ENCODE measurements at regions not wholly inside any gene's neighbourhood (a gene's known extent, or its start where the extent isn't known, plus 50 kb on each side); places are given as distances from the start of the nearest gene placed in this dataset.
A peak's percentile ranks its signal among the peaks of the same experiment; 100 is the strongest.
"Not testable (repeated sequence)": the region's sequence is repeated elsewhere in the genome, so short reads cannot be mapped to it uniquely, and the experiment has no call there.

GRCh38 chr10:65128277-65128676 is 1607.1 kb downstream of the REEP3 start:
- no peak for DNase-seq (ENCODE audit: low read depth in 2 of 2)

- DNase-seq (ENCODE audit: low read depth in 2 of 2) = no peak
Observed at GRCh38 chr10:65130162-65130758, 1609.1 kb downstream of the REEP3 start.

GRCh38 chr10:65133652-65134051 is 1612.5 kb downstream of the REEP3 start:
- DNase-seq (ENCODE audit: low read depth in 2 of 2) = no peak

- no peak for DNase-seq (ENCODE audit: low read depth in 2 of 2)
Observed at GRCh38 chr10:65135508-65135907, 1614.3 kb downstream of the REEP3 start.

- no peak for DNase-seq (ENCODE audit: low read depth in 2 of 2)
Observed at GRCh38 chr10:65142641-65143435, 1621.6 kb downstream of the REEP3 start.

GRCh38 chr10:65143723-65144122 is 1622.5 kb downstream of the REEP3 start:
- no peak for DNase-seq (ENCODE audit: low read depth in 2 of 2)

- DNase-seq (ENCODE audit: low read depth in 2 of 2) = no peak
Observed at GRCh38 chr10:65149878-65150277, 1628.7 kb downstream of the REEP3 start.

GRCh38 chr10:65166272-65166671 is 1645.1 kb downstream of the REEP3 start:
- no peak for DNase-seq (ENCODE audit: low read depth in 2 of 2)

GRCh38 chr10:65172249-65172648 is 1651.0 kb downstream of the REEP3 start:
- DNase-seq (ENCODE audit: low read depth in 2 of 2) = no peak

GRCh38 chr10:65176994-65177393 is 1655.8 kb downstream of the REEP3 start:
- DNase-seq (ENCODE audit: low read depth in 2 of 2) = no peak

- no peak for DNase-seq (ENCODE audit: low read depth in 2 of 2)
Observed at GRCh38 chr10:65183236-65183635, 1662.0 kb downstream of the REEP3 start.

GRCh38 chr10:65186668-65187067 is 1665.5 kb downstream of the REEP3 start:
- DNase-seq (ENCODE audit: low read depth in 2 of 2) = not testable (repeated sequence)

GRCh38 chr10:65194126-65194525 is 1672.9 kb downstream of the REEP3 start:
- peak in 1 of 2 experiments; percentile 5 for DNase-seq (ENCODE audit: low read depth in 2 of 2)

- no peak for DNase-seq (ENCODE audit: low read depth in 2 of 2)
Observed at GRCh38 chr10:65194555-65194954, 1673.4 kb downstream of the REEP3 start.

- no peak for DNase-seq (ENCODE audit: low read depth in 2 of 2)
Observed at GRCh38 chr10:65196111-65196510, 1674.9 kb downstream of the REEP3 start.

- DNase-seq (ENCODE audit: low read depth in 2 of 2) = no peak
Observed at GRCh38 chr10:65197935-65198334, 1676.7 kb downstream of the REEP3 start.

- no peak for DNase-seq (ENCODE audit: low read depth in 2 of 2)
Observed at GRCh38 chr10:65201491-65201890, 1680.3 kb downstream of the REEP3 start.

GRCh38 chr10:65204999-65205398 is 1683.8 kb downstream of the REEP3 start:
- no peak for DNase-seq (ENCODE audit: low read depth in 2 of 2)

GRCh38 chr10:65213170-65213569 is 1692.0 kb downstream of the REEP3 start:
- no peak for DNase-seq (ENCODE audit: low read depth in 2 of 2)

GRCh38 chr10:65219444-65219843 is 1698.2 kb downstream of the REEP3 start:
- DNase-seq (ENCODE audit: low read depth in 2 of 2) = no peak

- DNase-seq (ENCODE audit: low read depth in 2 of 2) = no peak
Observed at GRCh38 chr10:65231148-65231547, 1694.7 kb upstream of the LRRTM3 start.

- DNase-seq (ENCODE audit: low read depth in 2 of 2) = no peak
Observed at GRCh38 chr10:65234261-65234660, 1691.6 kb upstream of the LRRTM3 start.

GRCh38 chr10:65235266-65235665 is 1690.6 kb upstream of the LRRTM3 start:
- no peak for DNase-seq (ENCODE audit: low read depth in 2 of 2)
